WERI-Rb-1 (cell line): ENCODE measurements at regions not wholly inside any gene's neighbourhood (a gene's known extent, or its start where the extent isn't known, plus 50 kb on each side); places are given as distances from the start of the nearest gene placed in this dataset.
"Not testable (repeated sequence)": the region's sequence is repeated elsewhere in the genome, so short reads cannot be mapped to it uniquely, and the experiment has no call there.

Experiments used
- DNase-seq: peaks from one replicate; pipeline ENCODE4 v3.0.0-alpha.2; 2020
- H3K27ac ChIP-seq: fragments of 250-450 bp; sonication (Bioruptor Pico); 2 replicates; pipeline ENCODE4 v1.5.1; 2020; ENCODE audit warnings: mild to moderate bottlenecking, moderate library complexity
- H3K27me3 ChIP-seq: fragments of 250-450 bp; sonication (Bioruptor Pico); 2 replicates; pipeline ENCODE4 v1.5.1; 2021; ENCODE audit warnings: mild to moderate bottlenecking, low read depth, moderate library complexity; ENCODE audit not compliant: insufficient read depth, severe bottlenecking
- H3K36me3 ChIP-seq: fragments of 250-450 bp; sonication (Bioruptor Pico); 2 replicates; pipeline ENCODE4 v1.5.1; 2020; ENCODE audit warnings: mild to moderate bottlenecking, moderate library complexity
- H3K4me3 ChIP-seq: 2 replicates; pipeline ENCODE4 v1.5.1; 2011; ENCODE audit warnings: low read depth, mild to moderate bottlenecking, control low read depth, low read length
- H3K9me3 ChIP-seq: fragments of 250-450 bp; sonication (Bioruptor Pico); 2 replicates; pipeline ENCODE4 v1.5.1; 2021; ENCODE audit warnings: mild to moderate bottlenecking, moderate library complexity; ENCODE audit not compliant: severe bottlenecking
- TF ChIP-seq, protein P1 (sequence below): IDR thresholded peaks from 2 replicates; pipeline ENCODE4 v1.5.1; 2011; ENCODE audit warnings: low read depth, mild to moderate bottlenecking, control low read depth, inconsistent platforms, low read length

DNA sequence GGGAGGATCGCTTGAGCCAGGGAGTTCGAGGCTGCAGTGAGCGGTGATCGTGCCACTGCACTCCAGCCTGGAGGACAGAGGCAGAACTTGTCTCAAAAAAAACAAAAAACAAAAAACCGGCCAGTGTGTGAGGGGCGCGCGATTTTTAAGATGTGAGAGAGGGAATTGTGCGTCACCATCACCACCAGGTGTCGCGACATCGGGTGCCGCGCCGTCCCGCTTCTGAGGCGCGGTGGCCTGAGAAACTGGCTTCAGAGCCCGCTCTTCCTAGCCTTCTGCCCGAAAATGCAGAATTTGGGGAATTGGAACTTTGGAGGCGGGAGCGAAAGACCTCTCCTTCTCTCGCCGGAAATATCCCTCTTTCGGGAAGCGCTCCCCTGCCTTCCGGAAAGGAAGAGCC is 524.8 kb downstream of the KCNJ18 start:
- peaks cover 28% of the 10 kb centered on the region for H3K27me3 ChIP-seq
- TF ChIP-seq, protein P1, sequence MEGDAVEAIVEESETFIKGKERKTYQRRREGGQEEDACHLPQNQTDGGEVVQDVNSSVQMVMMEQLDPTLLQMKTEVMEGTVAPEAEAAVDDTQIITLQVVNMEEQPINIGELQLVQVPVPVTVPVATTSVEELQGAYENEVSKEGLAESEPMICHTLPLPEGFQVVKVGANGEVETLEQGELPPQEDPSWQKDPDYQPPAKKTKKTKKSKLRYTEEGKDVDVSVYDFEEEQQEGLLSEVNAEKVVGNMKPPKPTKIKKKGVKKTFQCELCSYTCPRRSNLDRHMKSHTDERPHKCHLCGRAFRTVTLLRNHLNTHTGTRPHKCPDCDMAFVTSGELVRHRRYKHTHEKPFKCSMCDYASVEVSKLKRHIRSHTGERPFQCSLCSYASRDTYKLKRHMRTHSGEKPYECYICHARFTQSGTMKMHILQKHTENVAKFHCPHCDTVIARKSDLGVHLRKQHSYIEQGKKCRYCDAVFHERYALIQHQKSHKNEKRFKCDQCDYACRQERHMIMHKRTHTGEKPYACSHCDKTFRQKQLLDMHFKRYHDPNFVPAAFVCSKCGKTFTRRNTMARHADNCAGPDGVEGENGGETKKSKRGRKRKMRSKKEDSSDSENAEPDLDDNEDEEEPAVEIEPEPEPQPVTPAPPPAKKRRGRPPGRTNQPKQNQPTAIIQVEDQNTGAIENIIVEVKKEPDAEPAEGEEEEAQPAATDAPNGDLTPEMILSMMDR, result no peak
- H3K36me3 ChIP-seq, result no peaks in the 10 kb centered on the region
- DNase-seq, result no peak
- H3K9me3 ChIP-seq, result no peaks in the 10 kb centered on the region
- no peak overlapping the region for H3K27ac ChIP-seq
- no peak overlapping the region for H3K4me3 ChIP-seq

DNA sequence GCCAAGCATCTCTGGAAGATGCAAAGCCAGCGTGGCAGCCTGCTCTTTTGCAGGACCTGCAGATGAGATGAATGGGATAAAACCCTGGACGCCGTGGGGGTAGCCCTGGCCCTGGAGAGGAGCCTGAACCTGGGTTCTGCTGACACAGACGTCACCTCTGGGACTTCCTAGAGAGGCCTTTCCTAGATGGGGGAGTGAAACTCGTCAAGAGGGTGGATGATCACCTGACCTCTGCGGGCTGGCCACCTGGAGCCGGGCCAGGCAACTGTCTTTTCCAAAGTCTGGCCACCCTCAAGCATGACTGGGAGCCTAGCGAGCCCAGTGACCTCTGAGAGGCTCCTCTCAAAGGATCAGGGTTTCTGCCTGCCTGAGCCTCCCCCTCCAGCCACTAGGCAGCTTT is 529.0 kb downstream of the KCNJ18 start:
- no peak overlapping the region for H3K27ac ChIP-seq
- TF ChIP-seq, protein P1, result no peak
- H3K9me3 ChIP-seq, result no peaks in the 10 kb centered on the region
- no peak overlapping the region for H3K4me3 ChIP-seq
- peaks cover 20% of the 10 kb centered on the region for H3K27me3 ChIP-seq
- no peaks in the 10 kb centered on the region for H3K36me3 ChIP-seq
- no peak for DNase-seq

DNA sequence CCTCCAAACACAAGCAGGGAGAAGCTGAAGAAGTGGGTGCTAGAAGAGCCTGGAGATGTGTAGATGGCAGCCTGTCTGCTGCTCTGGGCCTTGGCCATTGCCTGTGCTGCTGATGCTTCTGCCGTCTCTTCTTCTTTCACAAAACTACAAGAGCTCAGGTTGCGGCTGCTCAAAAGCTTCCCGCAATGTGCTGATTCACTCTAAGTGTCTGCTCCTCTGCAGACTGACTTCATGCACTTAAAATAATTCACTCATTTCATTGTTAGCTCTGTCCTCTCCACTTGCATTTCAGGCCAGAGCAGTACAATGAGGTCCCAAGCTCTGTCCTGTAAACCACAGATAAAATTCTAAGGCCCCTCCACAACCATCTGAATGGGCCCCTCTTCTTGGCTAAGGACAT is 534.2 kb downstream of the KCNJ18 start:
- not testable (repeated sequence) for H3K4me3 ChIP-seq, DNase-seq, H3K27ac ChIP-seq, H3K36me3 ChIP-seq, H3K9me3 ChIP-seq, H3K27me3 ChIP-seq

DNA sequence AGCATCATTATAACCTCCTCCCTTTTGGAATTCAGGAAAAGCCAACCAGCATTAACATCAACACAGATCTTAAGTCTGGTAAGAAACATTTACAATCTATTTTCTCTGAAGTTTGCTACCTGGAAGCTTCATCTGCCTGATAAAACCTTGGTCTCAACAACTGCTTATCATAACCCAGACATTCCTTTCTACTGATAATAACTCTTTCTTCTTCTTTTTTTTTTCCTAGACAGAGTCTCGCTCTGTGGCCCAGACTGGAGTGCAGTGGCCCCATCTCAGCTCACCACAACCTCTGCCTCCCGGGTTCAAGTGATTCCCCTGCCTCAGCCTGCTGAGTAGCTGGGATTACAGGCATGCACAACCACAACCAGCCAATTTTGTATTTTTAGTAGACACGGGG is 534.6 kb downstream of the KCNJ18 start:
- H3K36me3 ChIP-seq, H3K27ac ChIP-seq, H3K9me3 ChIP-seq, H3K27me3 ChIP-seq, DNase-seq, H3K4me3 ChIP-seq: not testable (repeated sequence)

DNA sequence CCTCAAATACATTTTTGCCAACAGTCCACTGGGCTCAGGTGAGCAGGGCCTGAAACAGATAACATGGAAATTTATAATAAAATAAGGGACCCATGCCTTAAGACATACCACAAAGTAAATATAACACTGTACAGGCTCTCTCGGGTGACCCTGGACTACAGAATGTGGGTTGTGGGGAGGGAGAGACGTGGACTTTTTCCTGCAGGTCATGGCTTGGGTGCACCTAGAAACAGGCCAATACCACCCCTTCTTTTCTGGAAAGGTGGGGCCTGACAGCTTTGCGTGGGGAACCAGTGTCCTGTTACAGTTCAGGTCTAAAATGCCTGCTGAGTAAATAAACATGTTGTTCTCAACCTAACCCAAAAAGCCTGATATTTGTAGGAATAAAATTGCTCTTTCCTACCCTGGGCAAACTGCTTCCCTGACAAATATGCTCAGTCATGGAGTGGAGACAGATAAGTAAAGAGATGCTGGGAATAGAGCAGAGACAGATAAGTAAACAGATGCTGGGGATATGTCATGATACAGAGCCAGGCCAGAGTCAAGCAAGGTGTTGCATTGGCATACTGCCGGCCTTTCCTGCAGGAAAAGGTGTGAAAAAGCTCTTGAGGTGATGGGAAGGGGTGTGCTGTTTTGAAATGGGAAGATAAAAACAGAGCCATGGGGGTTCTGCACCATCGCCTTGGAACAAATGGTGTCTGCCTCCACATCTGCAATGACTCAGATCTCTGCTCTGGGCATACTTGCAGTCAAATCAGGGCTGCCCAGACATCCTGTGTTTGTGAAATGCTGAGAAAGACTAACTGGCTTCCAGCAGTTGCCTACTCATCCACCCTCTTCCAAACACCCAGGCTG is 535.6 kb downstream of the KCNJ18 start:
- H3K27me3 ChIP-seq, result peaks cover 11% of the 10 kb centered on the region
- not testable (repeated sequence) for DNase-seq, H3K4me3 ChIP-seq, H3K27ac ChIP-seq, H3K9me3 ChIP-seq, H3K36me3 ChIP-seq

- H3K27ac ChIP-seq, H3K36me3 ChIP-seq, H3K27me3 ChIP-seq, DNase-seq, H3K9me3 ChIP-seq, H3K4me3 ChIP-seq: not testable (repeated sequence)
These were observed 537.5 kb downstream of the KCNJ18 start for GRCh38 chr17:22229821-22230220.

- H3K27ac ChIP-seq, result no peak overlapping the region
- H3K27me3 ChIP-seq, result peaks cover 4% of the 10 kb centered on the region
- no peaks in the 10 kb centered on the region for H3K36me3 ChIP-seq
- peaks cover 3% of the 10 kb centered on the region for H3K9me3 ChIP-seq
- DNase-seq, result no peak
- TF ChIP-seq, protein P1, result no peak
- H3K4me3 ChIP-seq, result no peak overlapping the region
These were observed 541.1 kb downstream of the KCNJ18 start for GRCh38 chr17:22233382-22233781.

- H3K9me3 ChIP-seq, result no peaks in the 10 kb centered on the region
- no peak for DNase-seq
- peaks cover 2% of the 10 kb centered on the region for H3K27me3 ChIP-seq
- no peak overlapping the region for H3K27ac ChIP-seq
- H3K36me3 ChIP-seq, result no peaks in the 10 kb centered on the region
- TF ChIP-seq, protein P1, result no peak
- H3K4me3 ChIP-seq, result no peak overlapping the region
These were observed 550.1 kb downstream of the KCNJ18 start for GRCh38 chr17:22242472-22242871.
